Ishikawa (cell line): ENCODE measurements at regions not wholly inside any gene's neighbourhood (a gene's known extent, or its start where the extent isn't known, plus 50 kb on each side); places are given as distances from the start of the nearest gene placed in this dataset.
A peak's percentile ranks its signal among the peaks of the same experiment; 100 is the strongest.
"Not testable (repeated sequence)": the region's sequence is repeated elsewhere in the genome, so short reads cannot be mapped to it uniquely, and the experiment has no call there.

Experiments
- CEBPB ChIP-seq: IDR thresholded peaks from 2 replicates; pipeline ENCODE4 v1.6.1; 2012
- CREB1 ChIP-seq: IDR thresholded peaks from 2 replicates; pipeline ENCODE4 v1.6.1; 2012; ENCODE audit warnings: low read depth
- EGR1 ChIP-seq: IDR thresholded peaks from 2 replicates; pipeline ENCODE4 v1.6.1; 2012
- EP300 ChIP-seq: IDR thresholded peaks from 2 replicates; pipeline ENCODE4 v1.6.1; 2012; ENCODE audit warnings: borderline replicate concordance
- FOXM1 ChIP-seq: IDR thresholded peaks from 2 replicates; pipeline ENCODE4 v1.6.1; 2012; ENCODE audit warnings: low read depth, borderline replicate concordance
- MAX ChIP-seq: IDR thresholded peaks from 2 replicates; pipeline ENCODE4 v1.6.1; 2012
- NFIC ChIP-seq: IDR thresholded peaks from 2 replicates; pipeline ENCODE4 v1.6.1; 2012
- RAD21 ChIP-seq: IDR thresholded peaks from 2 replicates; pipeline ENCODE4 v1.6.1; 2012; ENCODE audit warnings: low read depth
- TCF12 ChIP-seq: IDR thresholded peaks from 2 replicates; pipeline ENCODE4 v1.6.1; 2012; ENCODE audit warnings: low read depth
- TEAD4 ChIP-seq: IDR thresholded peaks from 2 replicates; pipeline ENCODE4 v1.6.1; 2012
- USF1 ChIP-seq: IDR thresholded peaks from 2 replicates; pipeline ENCODE4 v1.6.1; 2012
- YY1 ChIP-seq: IDR thresholded peaks from 2 replicates; pipeline ENCODE4 v1.6.1; 2012; ENCODE audit warnings: low read depth
- ZBTB7A ChIP-seq: IDR thresholded peaks from 2 replicates; pipeline ENCODE4 v1.6.1; 2012; ENCODE audit warnings: low read depth
- TF ChIP-seq, protein P1 (sequence below): IDR thresholded peaks from 2 replicates; pipeline ENCODE4 v1.6.1; 2012; ENCODE audit warnings: low read depth, mild to moderate bottlenecking

DNA sequence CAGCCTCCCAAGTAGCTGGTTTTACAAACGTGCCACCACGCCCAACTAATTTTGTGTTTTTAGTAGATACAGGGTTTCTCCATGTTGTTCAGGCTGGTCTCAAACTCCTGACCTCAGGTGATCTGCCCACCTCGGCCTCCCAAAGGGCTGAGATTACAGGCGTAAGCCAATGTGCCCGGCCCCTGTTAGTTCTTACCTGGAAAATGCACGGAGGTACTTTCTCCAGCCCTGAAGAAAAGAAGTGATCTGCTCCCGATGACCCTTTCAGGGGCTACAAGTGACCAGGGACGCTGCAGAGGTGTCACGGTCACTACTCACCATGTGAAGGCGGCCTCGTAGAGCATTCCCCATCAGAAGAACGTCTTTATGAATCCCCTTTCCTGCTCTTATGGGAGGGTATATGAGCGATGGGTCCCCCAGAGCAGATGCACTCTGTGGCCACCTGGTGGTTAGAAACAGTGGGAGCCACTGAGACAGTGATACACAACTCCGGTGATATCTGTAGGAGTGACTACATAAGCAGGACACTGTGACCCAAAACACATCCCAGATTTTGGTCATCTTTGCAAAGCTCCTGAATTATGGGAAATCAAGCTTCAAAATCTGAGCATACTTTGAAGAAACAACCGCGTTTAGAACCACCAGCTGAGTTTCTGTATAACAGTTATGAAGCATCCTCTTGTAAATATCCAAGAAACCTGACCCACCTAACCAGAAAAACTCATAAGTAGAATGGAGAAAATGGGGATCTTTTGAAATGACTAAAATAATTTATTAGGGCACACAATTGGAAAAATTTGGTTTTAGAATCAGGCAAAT, 102.7 kb upstream of the NBPF11 start:
- TF ChIP-seq EP300, CREB1, NFIC, YY1, CEBPB, FOXM1, EGR1, USF1, MAX, ZBTB7A, TEAD4, TCF12: not testable (repeated sequence)
- peak; percentile 51 for TF ChIP-seq RAD21
- TF ChIP-seq, protein P1, sequence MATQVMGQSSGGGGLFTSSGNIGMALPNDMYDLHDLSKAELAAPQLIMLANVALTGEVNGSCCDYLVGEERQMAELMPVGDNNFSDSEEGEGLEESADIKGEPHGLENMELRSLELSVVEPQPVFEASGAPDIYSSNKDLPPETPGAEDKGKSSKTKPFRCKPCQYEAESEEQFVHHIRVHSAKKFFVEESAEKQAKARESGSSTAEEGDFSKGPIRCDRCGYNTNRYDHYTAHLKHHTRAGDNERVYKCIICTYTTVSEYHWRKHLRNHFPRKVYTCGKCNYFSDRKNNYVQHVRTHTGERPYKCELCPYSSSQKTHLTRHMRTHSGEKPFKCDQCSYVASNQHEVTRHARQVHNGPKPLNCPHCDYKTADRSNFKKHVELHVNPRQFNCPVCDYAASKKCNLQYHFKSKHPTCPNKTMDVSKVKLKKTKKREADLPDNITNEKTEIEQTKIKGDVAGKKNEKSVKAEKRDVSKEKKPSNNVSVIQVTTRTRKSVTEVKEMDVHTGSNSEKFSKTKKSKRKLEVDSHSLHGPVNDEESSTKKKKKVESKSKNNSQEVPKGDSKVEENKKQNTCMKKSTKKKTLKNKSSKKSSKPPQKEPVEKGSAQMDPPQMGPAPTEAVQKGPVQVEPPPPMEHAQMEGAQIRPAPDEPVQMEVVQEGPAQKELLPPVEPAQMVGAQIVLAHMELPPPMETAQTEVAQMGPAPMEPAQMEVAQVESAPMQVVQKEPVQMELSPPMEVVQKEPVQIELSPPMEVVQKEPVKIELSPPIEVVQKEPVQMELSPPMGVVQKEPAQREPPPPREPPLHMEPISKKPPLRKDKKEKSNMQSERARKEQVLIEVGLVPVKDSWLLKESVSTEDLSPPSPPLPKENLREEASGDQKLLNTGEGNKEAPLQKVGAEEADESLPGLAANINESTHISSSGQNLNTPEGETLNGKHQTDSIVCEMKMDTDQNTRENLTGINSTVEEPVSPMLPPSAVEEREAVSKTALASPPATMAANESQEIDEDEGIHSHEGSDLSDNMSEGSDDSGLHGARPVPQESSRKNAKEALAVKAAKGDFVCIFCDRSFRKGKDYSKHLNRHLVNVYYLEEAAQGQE: not testable (repeated sequence)
